ENCODE measurements at regions not wholly inside any gene's neighbourhood (a gene's known extent, or its start where the extent isn't known, plus 50 kb on each side); places are given as distances from the start of the nearest gene placed in this dataset.

- TF ChIP-seq POLR2AphosphoS5 (IDR thresholded peaks at IDR 0.05; ENCODE audit: low read depth, low read length) (no peak), FOXP2 (optimal IDR thresholded peaks at IDR 0.05; ENCODE audit: borderline replicate concordance, extremely low read depth, extremely low read length, insufficient read depth) (no peak), TAF1 (IDR thresholded peaks at IDR 0.05; ENCODE audit: borderline replicate concordance, insufficient read depth, low read length) (no peak), SIN3A (IDR thresholded peaks at IDR 0.05; ENCODE audit: borderline replicate concordance, insufficient read depth, low read length) (no peak)
- TF ChIP-seq, protein P1, sequence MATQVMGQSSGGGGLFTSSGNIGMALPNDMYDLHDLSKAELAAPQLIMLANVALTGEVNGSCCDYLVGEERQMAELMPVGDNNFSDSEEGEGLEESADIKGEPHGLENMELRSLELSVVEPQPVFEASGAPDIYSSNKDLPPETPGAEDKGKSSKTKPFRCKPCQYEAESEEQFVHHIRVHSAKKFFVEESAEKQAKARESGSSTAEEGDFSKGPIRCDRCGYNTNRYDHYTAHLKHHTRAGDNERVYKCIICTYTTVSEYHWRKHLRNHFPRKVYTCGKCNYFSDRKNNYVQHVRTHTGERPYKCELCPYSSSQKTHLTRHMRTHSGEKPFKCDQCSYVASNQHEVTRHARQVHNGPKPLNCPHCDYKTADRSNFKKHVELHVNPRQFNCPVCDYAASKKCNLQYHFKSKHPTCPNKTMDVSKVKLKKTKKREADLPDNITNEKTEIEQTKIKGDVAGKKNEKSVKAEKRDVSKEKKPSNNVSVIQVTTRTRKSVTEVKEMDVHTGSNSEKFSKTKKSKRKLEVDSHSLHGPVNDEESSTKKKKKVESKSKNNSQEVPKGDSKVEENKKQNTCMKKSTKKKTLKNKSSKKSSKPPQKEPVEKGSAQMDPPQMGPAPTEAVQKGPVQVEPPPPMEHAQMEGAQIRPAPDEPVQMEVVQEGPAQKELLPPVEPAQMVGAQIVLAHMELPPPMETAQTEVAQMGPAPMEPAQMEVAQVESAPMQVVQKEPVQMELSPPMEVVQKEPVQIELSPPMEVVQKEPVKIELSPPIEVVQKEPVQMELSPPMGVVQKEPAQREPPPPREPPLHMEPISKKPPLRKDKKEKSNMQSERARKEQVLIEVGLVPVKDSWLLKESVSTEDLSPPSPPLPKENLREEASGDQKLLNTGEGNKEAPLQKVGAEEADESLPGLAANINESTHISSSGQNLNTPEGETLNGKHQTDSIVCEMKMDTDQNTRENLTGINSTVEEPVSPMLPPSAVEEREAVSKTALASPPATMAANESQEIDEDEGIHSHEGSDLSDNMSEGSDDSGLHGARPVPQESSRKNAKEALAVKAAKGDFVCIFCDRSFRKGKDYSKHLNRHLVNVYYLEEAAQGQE (IDR thresholded peaks at IDR 0.05; ENCODE audit: insufficient read depth in 1 of 2, low read depth in 2 of 2, low read length in 2 of 2) = no peak
These were observed 537.3 kb upstream of the NR2F2 start for GRCh38 chr15:95793231-95793630.

DNA sequence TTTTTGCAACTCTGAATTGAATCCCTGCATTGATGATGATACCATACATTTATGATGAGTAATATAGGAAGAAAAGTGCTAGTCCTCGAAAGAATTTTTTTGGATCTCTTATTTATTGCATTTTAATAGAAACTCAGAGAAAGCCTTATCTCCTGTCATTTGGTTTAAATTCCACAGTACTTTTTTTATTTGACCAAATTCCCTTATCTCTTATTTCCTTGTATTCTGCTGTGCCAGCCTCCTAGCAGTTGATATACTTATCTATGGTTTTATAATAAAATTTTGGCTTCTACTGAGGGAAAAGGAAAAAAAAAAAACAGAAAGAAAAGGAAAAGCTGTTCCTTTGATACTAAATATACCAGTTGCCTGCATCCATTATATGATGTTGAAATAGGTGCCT lies 535.1 kb upstream of the NR2F2 start:
- no peak for TF ChIP-seq POLR2AphosphoS5 (IDR thresholded peaks at IDR 0.05; ENCODE audit: low read depth, low read length)
- no peak for TF ChIP-seq FOXP2 (optimal IDR thresholded peaks at IDR 0.05; ENCODE audit: borderline replicate concordance, extremely low read depth, extremely low read length, insufficient read depth)
- TF ChIP-seq SIN3A (IDR thresholded peaks at IDR 0.05; ENCODE audit: borderline replicate concordance, insufficient read depth, low read length) = no peak
- TF ChIP-seq TAF1 (IDR thresholded peaks at IDR 0.05; ENCODE audit: borderline replicate concordance, insufficient read depth, low read length) = no peak
- TF ChIP-seq, protein P1 (IDR thresholded peaks at IDR 0.05; ENCODE audit: insufficient read depth in 1 of 2, low read depth in 2 of 2, low read length in 2 of 2) = no peak

GRCh38 chr15:95799286-95800200 lies 531.0 kb upstream of the NR2F2 start:
- TF ChIP-seq SIN3A (IDR thresholded peaks at IDR 0.05; ENCODE audit: borderline replicate concordance, insufficient read depth, low read length) = no peak
- no peak for TF ChIP-seq POLR2AphosphoS5 (IDR thresholded peaks at IDR 0.05; ENCODE audit: low read depth, low read length)
- TF ChIP-seq, protein P1 (IDR thresholded peaks at IDR 0.05; ENCODE audit: insufficient read depth in 1 of 2, low read depth in 2 of 2, low read length in 2 of 2) = no peak
- no peak for TF ChIP-seq TAF1 (IDR thresholded peaks at IDR 0.05; ENCODE audit: borderline replicate concordance, insufficient read depth, low read length)
- no peak for TF ChIP-seq FOXP2 (optimal IDR thresholded peaks at IDR 0.05; ENCODE audit: borderline replicate concordance, extremely low read depth, extremely low read length, insufficient read depth)

GRCh38 chr15:95804484-95804883 lies 526.0 kb upstream of the NR2F2 start:
- TF ChIP-seq, protein P1 (IDR thresholded peaks at IDR 0.05; ENCODE audit: insufficient read depth in 1 of 2, low read depth in 2 of 2, low read length in 2 of 2) = no peak
- TF ChIP-seq SIN3A (IDR thresholded peaks at IDR 0.05; ENCODE audit: borderline replicate concordance, insufficient read depth, low read length) (no peak), TAF1 (IDR thresholded peaks at IDR 0.05; ENCODE audit: borderline replicate concordance, insufficient read depth, low read length) (no peak), POLR2AphosphoS5 (IDR thresholded peaks at IDR 0.05; ENCODE audit: low read depth, low read length) (no peak), FOXP2 (optimal IDR thresholded peaks at IDR 0.05; ENCODE audit: borderline replicate concordance, extremely low read depth, extremely low read length, insufficient read depth) (no peak)

Data from PFSK-1 (cell line).